Osteocyte (in vitro differentiated cells): ENCODE measurements at regions not wholly inside any gene's neighbourhood (a gene's known extent, or its start where the extent isn't known, plus 50 kb on each side); places are given as distances from the start of the nearest gene placed in this dataset.

ENCODE experiments used
- DNase-seq: peaks from one replicate; pipeline ENCODE4 v3.0.0; 2021; ENCODE audit warnings: mixed read lengths; ENCODE audit not compliant: unreplicated experiment; ENCODE audit errors: extremely low spot score
- H3K27ac Mint-ChIP-seq: one replicate; pipeline ENCODE4 v1.8.0; 2021; ENCODE audit warnings: mild to moderate bottlenecking, mixed read lengths; ENCODE audit not compliant: unreplicated experiment
- H3K27me3 Mint-ChIP-seq: one replicate; pipeline ENCODE4 v1.8.0; 2021; ENCODE audit warnings: mixed read lengths; ENCODE audit not compliant: unreplicated experiment
- H3K36me3 Mint-ChIP-seq: one replicate; pipeline ENCODE4 v1.8.0; 2021; ENCODE audit warnings: mixed read lengths; ENCODE audit not compliant: unreplicated experiment
- H3K4me1 Mint-ChIP-seq: one replicate; pipeline ENCODE4 v1.8.0; 2021; ENCODE audit warnings: mixed read lengths; ENCODE audit not compliant: unreplicated experiment
- H3K4me3 Mint-ChIP-seq: one replicate; pipeline ENCODE4 v1.8.0; 2021; ENCODE audit warnings: mild to moderate bottlenecking, moderate library complexity, mixed read lengths; ENCODE audit not compliant: unreplicated experiment
- H3K9me3 Mint-ChIP-seq: one replicate; pipeline ENCODE4 v1.8.0; 2021; ENCODE audit warnings: mixed read lengths; ENCODE audit not compliant: unreplicated experiment
- TF ChIP-seq, protein P1 (sequence below): fragments of 200-600 bp; sonication (generic); IDR thresholded peaks from 2 replicates; pipeline ENCODE4 v1.5.0; 2021; ENCODE audit warnings: antibody characterized with exemption, mild to moderate bottlenecking, moderate library complexity

DNA sequence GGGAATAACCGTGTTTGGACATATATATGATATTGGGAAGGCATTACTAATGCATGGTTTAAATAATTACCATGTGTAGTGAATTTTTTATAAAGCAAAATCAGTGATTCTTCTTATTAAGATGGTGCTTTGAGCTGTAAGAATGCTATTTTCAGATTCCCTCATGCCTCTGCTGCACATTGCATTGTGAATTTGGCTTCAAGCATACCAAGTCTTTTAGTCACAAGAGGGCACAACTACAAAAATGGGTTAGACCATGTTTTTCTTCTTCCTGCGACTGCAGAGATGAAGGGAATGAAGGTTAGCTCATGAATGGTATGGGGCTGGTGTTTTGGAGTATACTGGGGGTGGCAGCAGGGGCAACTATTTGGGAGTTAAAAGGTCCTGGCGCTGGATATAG lies 320.1 kb downstream of the SLC4A3 start:
- TF ChIP-seq, protein P1, sequence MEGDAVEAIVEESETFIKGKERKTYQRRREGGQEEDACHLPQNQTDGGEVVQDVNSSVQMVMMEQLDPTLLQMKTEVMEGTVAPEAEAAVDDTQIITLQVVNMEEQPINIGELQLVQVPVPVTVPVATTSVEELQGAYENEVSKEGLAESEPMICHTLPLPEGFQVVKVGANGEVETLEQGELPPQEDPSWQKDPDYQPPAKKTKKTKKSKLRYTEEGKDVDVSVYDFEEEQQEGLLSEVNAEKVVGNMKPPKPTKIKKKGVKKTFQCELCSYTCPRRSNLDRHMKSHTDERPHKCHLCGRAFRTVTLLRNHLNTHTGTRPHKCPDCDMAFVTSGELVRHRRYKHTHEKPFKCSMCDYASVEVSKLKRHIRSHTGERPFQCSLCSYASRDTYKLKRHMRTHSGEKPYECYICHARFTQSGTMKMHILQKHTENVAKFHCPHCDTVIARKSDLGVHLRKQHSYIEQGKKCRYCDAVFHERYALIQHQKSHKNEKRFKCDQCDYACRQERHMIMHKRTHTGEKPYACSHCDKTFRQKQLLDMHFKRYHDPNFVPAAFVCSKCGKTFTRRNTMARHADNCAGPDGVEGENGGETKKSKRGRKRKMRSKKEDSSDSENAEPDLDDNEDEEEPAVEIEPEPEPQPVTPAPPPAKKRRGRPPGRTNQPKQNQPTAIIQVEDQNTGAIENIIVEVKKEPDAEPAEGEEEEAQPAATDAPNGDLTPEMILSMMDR: no peak
- Mint-ChIP-seq H3K9me3 (peaks cover 4% of the 10 kb centered on the region), H3K27ac (peak overlapping the region; percentile 52), H3K4me3 (no peak overlapping the region), H3K36me3 (no peaks in the 10 kb centered on the region), H3K27me3 (no peaks in the 10 kb centered on the region), H3K4me1 (peaks cover 24% of the 10 kb centered on the region)
- DNase-seq: no peak

DNA sequence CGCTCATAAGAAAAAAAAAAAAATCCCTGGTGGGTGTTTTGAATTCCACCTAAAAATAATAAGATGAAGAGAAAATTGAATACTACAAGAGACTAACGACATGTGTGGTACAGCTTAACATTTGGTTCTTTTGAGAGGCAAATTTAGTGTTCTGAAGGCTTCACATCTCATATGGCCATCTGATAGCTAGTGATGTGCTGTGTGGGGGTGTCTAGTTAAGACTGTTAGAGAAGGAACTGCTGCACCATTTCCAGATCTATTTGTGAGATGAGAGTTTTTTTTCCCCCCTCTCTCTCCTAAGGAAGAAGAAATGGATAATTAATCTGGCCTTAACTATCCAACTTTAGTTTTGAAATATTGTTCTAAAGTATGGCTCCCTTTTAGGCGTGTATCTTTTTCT lies 321.6 kb downstream of the SLC4A3 start:
- Mint-ChIP-seq H3K4me1 (peaks cover 24% of the 10 kb centered on the region), H3K27ac (no peak overlapping the region), H3K36me3 (no peaks in the 10 kb centered on the region), H3K27me3 (no peaks in the 10 kb centered on the region), H3K4me3 (no peak overlapping the region), H3K9me3 (peaks cover 4% of the 10 kb centered on the region)
- TF ChIP-seq, protein P1: no peak
- no peak for DNase-seq

DNA sequence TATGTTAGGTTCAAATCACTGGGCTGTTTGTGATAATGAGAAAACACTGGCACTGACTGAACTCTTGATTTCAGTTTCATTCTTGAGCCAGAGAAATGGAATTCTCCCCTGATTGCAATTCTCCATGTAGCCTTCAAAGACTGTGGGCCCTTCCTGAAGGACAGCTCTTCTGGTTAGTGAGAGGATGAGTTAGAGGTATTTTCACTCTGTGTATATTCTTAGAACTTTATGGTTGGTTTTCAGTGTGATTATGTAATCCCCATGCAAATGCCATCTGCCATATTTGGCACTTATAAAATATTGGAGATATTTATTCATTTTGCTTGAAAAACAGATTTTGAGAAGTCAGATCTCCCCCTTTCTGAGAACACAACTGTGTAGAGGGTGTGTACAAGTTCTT lies 323.7 kb downstream of the SLC4A3 start:
- TF ChIP-seq, protein P1: no peak
- Mint-ChIP-seq H3K36me3 (no peaks in the 10 kb centered on the region), H3K27ac (no peak overlapping the region), H3K9me3 (peaks cover 4% of the 10 kb centered on the region), H3K4me3 (no peak overlapping the region), H3K4me1 (peaks cover 18% of the 10 kb centered on the region), H3K27me3 (no peaks in the 10 kb centered on the region)
- no peak for DNase-seq

DNA sequence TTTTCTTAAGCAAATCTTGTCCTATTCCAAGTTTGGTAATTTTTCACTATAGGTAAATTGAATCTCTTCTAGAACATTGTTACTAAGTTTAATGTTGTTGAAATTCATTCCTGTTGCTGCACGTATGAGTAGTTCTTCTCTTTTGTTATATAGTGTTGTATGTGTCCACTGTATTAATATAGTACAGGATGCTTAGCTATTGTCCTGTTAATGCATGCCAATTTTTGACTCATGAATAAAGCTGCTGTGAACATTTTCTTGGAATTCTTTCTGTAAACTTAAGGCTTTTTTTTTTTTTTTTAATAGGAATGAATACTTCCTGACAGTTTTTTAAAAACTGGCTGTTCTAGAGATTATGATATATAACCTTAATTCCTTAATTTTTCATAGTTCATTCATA lies 326.9 kb downstream of the SLC4A3 start:
- TF ChIP-seq, protein P1: no peak
- Mint-ChIP-seq H3K4me3 (no peak overlapping the region), H3K4me1 (no peaks in the 10 kb centered on the region), H3K36me3 (peaks cover 2% of the 10 kb centered on the region), H3K27ac (no peak overlapping the region), H3K9me3 (peaks cover 11% of the 10 kb centered on the region), H3K27me3 (no peaks in the 10 kb centered on the region)
- no peak for DNase-seq

- Mint-ChIP-seq H3K4me1 (no peaks in the 10 kb centered on the region), H3K9me3 (peaks cover 7% of the 10 kb centered on the region), H3K27ac (no peak overlapping the region), H3K36me3 (peaks cover 2% of the 10 kb centered on the region), H3K4me3 (no peak overlapping the region), H3K27me3 (no peaks in the 10 kb centered on the region)
- TF ChIP-seq, protein P1: no peak
- no peak for DNase-seq
Measured at GRCh38 chr2:219957820-219958219, 330.4 kb downstream of the SLC4A3 start.
